Sigmoid colon (tissue), 4 donors: ENCODE measurements at regions not wholly inside any gene's neighbourhood (a gene's known extent, or its start where the extent isn't known, plus 50 kb on each side); places are given as distances from the start of the nearest gene placed in this dataset.

ENCODE experiments used
- CTCF ChIP-seq, 4 experiments: fragments of 450-650 bp in 3 of 4; fragments of 200-600 bp in 1 of 4; IDR thresholded peaks; one replicate each; pipeline ENCODE4 v1.5.1; 2016 to 2019; ENCODE audit warnings: antibody characterized with exemption in 4 of 4, mild to moderate bottlenecking in 3 of 4, moderate library complexity in 2 of 4
- POLR2A ChIP-seq, 2 donors: fragments of 450-650 bp; IDR thresholded peaks; one replicate each; pipeline ENCODE4 v1.6.1; 2016; ENCODE audit warnings: antibody characterized with exemption in 2 of 2, mild to moderate bottlenecking in 2 of 2, moderate library complexity in 2 of 2
- POLR2AphosphoS5 ChIP-seq, 4 donors: sonication (generic); formaldehyde crosslinking; IDR thresholded peaks; one replicate each; pipeline ENCODE4 v1.6.1; 2017; ENCODE audit warnings: antibody characterized with exemption in 4 of 4

GRCh38 chr1:22257290-22258275 is 114.7 kb upstream of the WNT4 start:
- TF ChIP-seq CTCF (IDR thresholded peaks at IDR 0.05) (no peak), POLR2AphosphoS5 (IDR thresholded peaks at IDR 0.05) (no peak), POLR2A (IDR thresholded peaks at IDR 0.05) (no peak)
